Activated CD4-positive, alpha-beta T cell treated with anti-CD3 and anti-CD28 coated beads, Interleukin-2, amount 10 ng/mL, durations not matched to agents 7 days and 5 days (primary cell): ENCODE measurements at regions not wholly inside any gene's neighbourhood (a gene's known extent, or its start where the extent isn't known, plus 50 kb on each side); places are given as distances from the start of the nearest gene placed in this dataset.

Experiments used
- CTCF ChIA-PET: fragments of 350-600 bp; sonication (Branson Sonifier 250); formaldehyde crosslinking; loops from one replicate; lab custom pipeline; 2021; ENCODE audit warnings: antibody characterized with exemption; lab: Charles Lee
- POLR2A ChIA-PET: fragments of 350-600 bp; sonication (Branson Sonifier 250); formaldehyde crosslinking; loops from one replicate; lab custom pipeline; 2021; ENCODE audit warnings: antibody characterized with exemption; lab: Charles Lee
- DNase-seq: peaks from one replicate; pipeline ENCODE4 v3.0.0-alpha.2; 2020
- H3K27ac Mint-ChIP-seq: one replicate; pipeline ENCODE4 v1.8.0; 2021; ENCODE audit warnings: mild to moderate bottlenecking, moderate library complexity, mixed read lengths
- H3K27me3 Mint-ChIP-seq: one replicate; pipeline ENCODE4 v1.8.0; 2021; ENCODE audit warnings: mixed read lengths
- H3K36me3 Mint-ChIP-seq: one replicate; pipeline ENCODE4 v1.8.0; 2021; ENCODE audit warnings: low read depth, mixed read lengths
- H3K4me1 Mint-ChIP-seq: one replicate; pipeline ENCODE4 v1.8.0; 2021; ENCODE audit warnings: mixed read lengths
- H3K4me3 Mint-ChIP-seq: one replicate; pipeline ENCODE4 v1.8.0; 2021; ENCODE audit warnings: mild to moderate bottlenecking, moderate library complexity, mixed read lengths
- H3K9me3 Mint-ChIP-seq: one replicate; pipeline ENCODE4 v1.8.0; 2021; ENCODE audit warnings: mixed read lengths

DNA sequence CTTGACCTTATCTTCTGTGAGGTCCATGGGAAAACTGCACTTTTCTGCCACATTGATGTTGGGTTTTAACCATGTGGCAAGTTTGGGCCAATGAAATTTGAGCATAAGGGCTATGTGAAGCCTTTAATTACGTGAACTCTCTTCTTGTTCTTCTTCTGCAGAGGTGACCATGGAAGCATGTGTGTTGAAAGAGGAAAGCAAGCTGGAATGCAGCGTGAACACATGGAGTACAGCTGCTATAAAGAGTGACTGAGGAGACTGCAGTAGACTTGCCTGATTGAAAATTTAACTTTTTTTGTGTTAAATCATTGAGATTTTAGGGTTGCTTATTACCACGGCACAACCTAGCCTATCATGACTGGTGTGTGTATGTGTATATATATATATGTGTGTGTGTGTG is 347.3 kb downstream of the ZIC1 start:
- no peaks in the 10 kb centered on the region for H3K36me3 Mint-ChIP-seq
- H3K27me3 Mint-ChIP-seq = no peaks in the 10 kb centered on the region
- DNase-seq = no peak
- no peaks in the 10 kb centered on the region for H3K4me1 Mint-ChIP-seq
- CTCF ChIA-PET = no interaction called here
- POLR2A ChIA-PET = no interaction called here
- H3K27ac Mint-ChIP-seq = no peak overlapping the region
- H3K9me3 Mint-ChIP-seq = no peaks in the 10 kb centered on the region
- no peak overlapping the region for H3K4me3 Mint-ChIP-seq

DNA sequence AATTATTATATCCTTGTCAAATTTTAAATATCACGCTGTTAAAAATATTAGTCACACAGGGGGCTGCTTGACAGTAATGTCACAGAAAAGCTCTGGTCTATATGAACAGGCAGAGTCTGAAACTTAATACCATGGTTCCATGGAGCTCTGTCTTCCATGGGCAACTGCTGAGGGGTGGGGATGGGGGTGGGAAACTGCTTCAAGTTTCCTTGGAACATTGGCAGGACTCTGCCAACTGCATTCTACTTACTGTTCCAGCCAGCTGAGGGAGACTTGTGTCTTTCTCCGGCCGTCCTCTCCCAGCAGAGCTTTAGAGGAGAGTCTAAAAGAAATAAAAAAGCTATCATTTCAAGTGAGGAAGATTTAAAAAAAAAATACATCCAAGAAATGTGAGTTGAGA is 348.7 kb downstream of the ZIC1 start:
- Mint-ChIP-seq H3K4me1 (no peaks in the 10 kb centered on the region), H3K27ac (no peak overlapping the region), H3K27me3 (no peaks in the 10 kb centered on the region), H3K36me3 (no peaks in the 10 kb centered on the region), H3K9me3 (no peaks in the 10 kb centered on the region), H3K4me3 (no peak overlapping the region)
- ChIA-PET POLR2A (no interaction called here), CTCF (no interaction called here)
- no peak for DNase-seq

GRCh38 chr3:147758771-147759170 is 349.6 kb downstream of the ZIC1 start:
- Mint-ChIP-seq H3K4me3 (no peak overlapping the region), H3K4me1 (no peaks in the 10 kb centered on the region), H3K36me3 (no peaks in the 10 kb centered on the region), H3K9me3 (no peaks in the 10 kb centered on the region), H3K27me3 (no peaks in the 10 kb centered on the region), H3K27ac (no peak overlapping the region)
- no peak for DNase-seq
- POLR2A ChIA-PET = no interaction called here
- CTCF ChIA-PET = no interaction called here

DNA sequence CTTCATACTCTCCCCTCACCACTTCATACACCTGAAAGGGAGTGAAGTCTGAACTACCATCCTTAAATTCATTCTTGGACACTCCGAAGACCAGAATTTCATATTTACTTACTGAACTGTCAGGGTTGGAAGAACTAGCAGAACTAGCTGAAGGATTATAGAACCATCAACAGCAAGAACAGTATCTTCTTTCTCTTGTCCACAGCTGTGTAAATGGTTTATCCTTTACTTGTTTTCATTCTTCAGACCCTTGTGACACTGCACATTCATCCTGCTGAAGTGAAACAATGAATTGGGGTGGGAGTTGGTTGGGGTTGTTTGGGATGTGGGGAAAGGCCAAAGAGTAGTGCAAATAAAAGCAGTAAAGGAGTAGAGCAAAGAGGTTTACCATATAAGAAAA is 350.9 kb downstream of the ZIC1 start:
- no peak overlapping the region for H3K27ac Mint-ChIP-seq

DNA sequence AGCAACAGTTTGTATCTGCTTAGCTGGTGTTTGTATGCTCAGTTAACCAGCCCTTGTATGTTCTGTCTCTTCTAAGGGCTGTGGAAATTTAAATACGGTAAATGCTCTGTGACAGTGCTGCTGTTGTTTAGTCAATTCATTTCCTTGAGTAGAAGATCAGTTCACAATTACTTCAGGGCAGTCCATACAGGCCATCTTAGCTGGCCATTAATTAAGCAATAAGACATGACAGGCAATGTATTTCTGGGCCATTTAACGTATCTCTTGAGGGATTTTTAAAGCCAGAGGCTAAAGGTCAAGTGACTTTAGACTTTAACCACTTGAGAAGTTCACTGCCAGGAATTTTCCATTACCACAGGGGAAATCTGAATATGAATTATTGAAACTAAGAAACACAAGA is 351.8 kb downstream of the ZIC1 start:
- DNase-seq = no peak
- Mint-ChIP-seq H3K9me3 (no peaks in the 10 kb centered on the region), H3K4me3 (no peak overlapping the region), H3K4me1 (no peaks in the 10 kb centered on the region), H3K27ac (no peak overlapping the region), H3K36me3 (no peaks in the 10 kb centered on the region), H3K27me3 (no peaks in the 10 kb centered on the region)
- ChIA-PET POLR2A (no interaction called here), CTCF (no interaction called here)

More for the DNA sequence above, 350.9 kb downstream of the ZIC1 start:
- POLR2A ChIA-PET = no interaction called here
- Mint-ChIP-seq H3K4me1 (no peaks in the 10 kb centered on the region), H3K4me3 (no peak overlapping the region), H3K27me3 (no peaks in the 10 kb centered on the region), H3K36me3 (no peaks in the 10 kb centered on the region), H3K9me3 (no peaks in the 10 kb centered on the region)
- CTCF ChIA-PET = interaction anchor here (0.7 kb wide), 1 partner anchor 16 kb away, joined by 3 read pairs; no protein-coding TSS in a partner anchor
- no peak for DNase-seq

GRCh38 chr3:147773116-147773630 is 364.0 kb downstream of the ZIC1 start:
- ChIA-PET POLR2A (no interaction called here), CTCF (no interaction called here)
- H3K27ac Mint-ChIP-seq = no peak overlapping the region
- H3K9me3 Mint-ChIP-seq = no peaks in the 10 kb centered on the region
- H3K36me3 Mint-ChIP-seq = no peaks in the 10 kb centered on the region
- no peak for DNase-seq
- H3K27me3 Mint-ChIP-seq = no peaks in the 10 kb centered on the region
- H3K4me3 Mint-ChIP-seq = no peak overlapping the region
- no peaks in the 10 kb centered on the region for H3K4me1 Mint-ChIP-seq

DNA sequence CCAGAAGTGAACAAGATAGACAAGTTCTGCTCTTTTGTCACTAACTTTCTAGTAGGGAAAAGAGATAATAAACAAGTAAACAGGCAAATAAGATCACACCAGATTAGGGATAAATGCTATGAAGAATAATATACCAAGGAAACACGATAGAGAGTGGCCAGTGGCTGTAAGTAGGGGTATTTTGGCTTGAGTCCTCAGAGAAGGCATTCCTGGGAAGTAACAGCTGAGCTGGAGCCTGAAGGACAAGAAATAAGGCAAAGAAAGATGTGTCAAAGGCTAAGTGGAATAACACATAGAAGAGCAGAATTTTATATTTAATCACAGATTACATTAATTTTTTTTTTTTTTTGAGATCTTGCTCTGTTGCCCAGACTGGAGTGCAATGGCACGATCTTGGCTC is 366.2 kb downstream of the ZIC1 start:
- no peak overlapping the region for H3K27ac Mint-ChIP-seq
- no peaks in the 10 kb centered on the region for H3K9me3 Mint-ChIP-seq
- H3K4me3 Mint-ChIP-seq = no peak overlapping the region
- DNase-seq = no peak
- H3K4me1 Mint-ChIP-seq = no peaks in the 10 kb centered on the region
- ChIA-PET CTCF (interaction anchor here (0.9 kb wide), 1 partner anchor 16 kb away, joined by 3 read pairs; no protein-coding TSS in a partner anchor), POLR2A (no interaction called here)
- no peaks in the 10 kb centered on the region for H3K27me3 Mint-ChIP-seq
- H3K36me3 Mint-ChIP-seq = no peaks in the 10 kb centered on the region

- POLR2A ChIA-PET = no interaction called here
- no peaks in the 10 kb centered on the region for H3K36me3 Mint-ChIP-seq
- H3K4me1 Mint-ChIP-seq = no peaks in the 10 kb centered on the region
- H3K27me3 Mint-ChIP-seq = no peaks in the 10 kb centered on the region
- no peaks in the 10 kb centered on the region for H3K9me3 Mint-ChIP-seq
- CTCF ChIA-PET = interaction anchor here (0.9 kb wide), 1 partner anchor 16 kb away, joined by 3 read pairs; no protein-coding TSS in a partner anchor
- no peak overlapping the region for H3K27ac Mint-ChIP-seq
- no peak overlapping the region for H3K4me3 Mint-ChIP-seq
- DNase-seq = no peak
Measured at GRCh38 chr3:147775816-147776530, 366.8 kb downstream of the ZIC1 start.

DNA sequence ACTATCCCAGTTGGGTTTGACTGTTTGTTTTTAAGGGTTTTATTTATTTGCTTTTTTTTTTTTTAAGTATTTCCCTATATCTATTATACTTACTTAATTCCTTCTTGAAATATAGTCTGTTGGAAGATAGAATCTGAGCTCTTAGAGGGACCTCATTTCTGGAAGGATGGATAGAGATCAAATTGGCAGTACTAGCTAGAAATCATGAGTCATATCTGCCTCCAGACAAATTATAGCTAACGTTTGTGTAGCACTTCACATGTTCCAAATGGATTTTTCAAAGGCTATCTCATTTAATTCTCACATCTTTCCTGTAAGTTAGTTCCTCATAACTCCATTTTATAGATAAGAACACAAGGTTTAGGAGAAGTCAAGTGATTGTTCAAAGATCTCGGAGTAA is 384.7 kb downstream of the ZIC1 start:
- Mint-ChIP-seq H3K27me3 (no peaks in the 10 kb centered on the region), H3K36me3 (no peaks in the 10 kb centered on the region), H3K4me1 (no peaks in the 10 kb centered on the region), H3K9me3 (no peaks in the 10 kb centered on the region), H3K27ac (no peak overlapping the region), H3K4me3 (no peak overlapping the region)
- no peak for DNase-seq
- POLR2A ChIA-PET = no interaction called here
- CTCF ChIA-PET = no interaction called here

DNA sequence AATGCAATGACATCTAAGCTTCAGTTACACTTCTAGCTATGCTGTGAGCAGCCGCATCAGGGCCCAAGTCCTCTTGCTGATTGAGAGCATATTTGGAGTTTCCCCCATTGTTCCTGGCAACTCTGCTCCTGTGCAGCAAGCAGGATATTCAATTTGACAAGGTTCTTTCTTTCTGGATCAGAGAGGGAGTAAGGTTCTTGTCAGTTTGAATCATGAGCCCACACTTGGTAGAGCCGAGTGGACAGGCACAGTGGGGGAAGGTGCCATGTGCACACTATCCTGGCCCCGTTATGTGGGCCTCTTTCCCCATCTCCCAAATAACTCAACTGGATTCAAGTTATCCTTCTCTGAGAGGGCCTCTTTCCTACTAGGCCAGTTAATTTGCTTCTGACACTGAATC is 385.4 kb downstream of the ZIC1 start:
- H3K36me3 Mint-ChIP-seq = no peaks in the 10 kb centered on the region
- H3K27me3 Mint-ChIP-seq = no peaks in the 10 kb centered on the region
- no peak overlapping the region for H3K4me3 Mint-ChIP-seq
- no peak overlapping the region for H3K27ac Mint-ChIP-seq
- H3K4me1 Mint-ChIP-seq = no peaks in the 10 kb centered on the region
- CTCF ChIA-PET = no interaction called here
- POLR2A ChIA-PET = no interaction called here
- H3K9me3 Mint-ChIP-seq = no peaks in the 10 kb centered on the region
- DNase-seq = no peak

- Mint-ChIP-seq H3K36me3 (no peaks in the 10 kb centered on the region), H3K4me1 (no peaks in the 10 kb centered on the region), H3K4me3 (no peak overlapping the region), H3K27me3 (no peaks in the 10 kb centered on the region), H3K9me3 (no peaks in the 10 kb centered on the region), H3K27ac (no peak overlapping the region)
- POLR2A ChIA-PET = no interaction called here
- CTCF ChIA-PET = no interaction called here
- no peak for DNase-seq
Measured at GRCh38 chr3:147795418-147795817, 386.3 kb downstream of the ZIC1 start.

DNA sequence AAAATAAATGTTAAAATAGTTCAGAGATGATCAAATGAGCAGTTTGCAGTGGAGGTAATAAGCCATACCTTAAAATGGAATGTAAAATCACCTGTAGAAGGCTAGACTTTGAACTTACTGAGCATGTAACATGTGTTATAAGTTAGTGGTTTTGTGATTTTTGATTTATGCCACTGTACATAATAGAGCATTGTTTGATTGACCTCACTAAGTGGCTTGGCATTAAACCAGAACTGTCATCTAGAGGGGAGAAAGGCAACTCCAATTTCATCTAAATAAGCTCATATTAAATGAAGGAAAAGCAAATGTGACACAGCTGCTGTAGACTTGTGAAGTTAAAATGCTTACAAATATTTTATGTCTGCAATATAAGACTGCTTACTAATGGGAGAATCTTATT is 387.9 kb downstream of the ZIC1 start:
- Mint-ChIP-seq H3K4me3 (no peak overlapping the region), H3K9me3 (no peaks in the 10 kb centered on the region), H3K27me3 (no peaks in the 10 kb centered on the region), H3K27ac (no peak overlapping the region), H3K36me3 (no peaks in the 10 kb centered on the region), H3K4me1 (no peaks in the 10 kb centered on the region)
- no peak for DNase-seq
- CTCF ChIA-PET = no interaction called here
- POLR2A ChIA-PET = no interaction called here

DNA sequence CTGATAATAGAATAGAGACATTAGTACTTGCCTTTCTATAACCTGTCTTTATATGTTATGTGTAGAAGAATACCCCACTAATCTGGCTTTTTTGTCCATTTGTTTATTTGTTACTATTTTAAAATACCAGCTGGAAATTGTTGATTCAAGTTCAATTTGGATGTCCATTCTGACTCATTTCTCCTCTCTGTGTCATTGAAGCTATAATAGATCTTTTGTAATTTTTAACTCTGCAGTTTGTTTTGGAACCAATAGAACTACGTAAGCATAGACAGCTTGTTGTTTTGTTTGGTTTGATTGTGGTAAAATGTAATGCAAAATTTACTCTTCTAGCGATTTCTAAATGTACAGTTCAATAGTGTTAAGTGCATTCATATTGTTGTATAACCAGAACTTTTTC is 390.4 kb downstream of the ZIC1 start:
- no peaks in the 10 kb centered on the region for H3K27me3 Mint-ChIP-seq
- no peaks in the 10 kb centered on the region for H3K9me3 Mint-ChIP-seq
- no peaks in the 10 kb centered on the region for H3K4me1 Mint-ChIP-seq
- H3K27ac Mint-ChIP-seq = no peak overlapping the region
- CTCF ChIA-PET = no interaction called here
- POLR2A ChIA-PET = no interaction called here
- H3K36me3 Mint-ChIP-seq = no peaks in the 10 kb centered on the region
- H3K4me3 Mint-ChIP-seq = no peak overlapping the region
- DNase-seq = no peak

DNA sequence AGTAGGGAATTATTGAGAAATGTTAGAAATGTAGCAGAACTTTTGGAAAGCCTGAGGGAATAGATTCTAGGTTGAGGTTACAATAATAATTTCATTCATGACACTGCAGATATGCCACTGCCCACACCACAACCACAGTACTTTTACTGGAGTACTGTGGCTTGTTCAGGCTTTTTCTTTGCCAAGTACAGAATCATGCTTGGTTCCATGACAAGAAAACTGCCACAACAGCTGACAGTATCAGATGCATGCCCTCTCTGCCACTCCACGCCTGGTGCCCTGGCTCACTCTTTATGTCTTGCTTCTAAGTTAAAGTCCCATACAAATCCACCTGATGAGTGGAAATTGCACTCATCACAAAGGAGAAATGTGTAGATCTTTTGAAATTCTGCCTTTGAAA is 398.6 kb downstream of the ZIC1 start:
- H3K9me3 Mint-ChIP-seq = no peaks in the 10 kb centered on the region
- no peaks in the 10 kb centered on the region for H3K27me3 Mint-ChIP-seq
- H3K36me3 Mint-ChIP-seq = no peaks in the 10 kb centered on the region
- no peak overlapping the region for H3K4me3 Mint-ChIP-seq
- ChIA-PET CTCF (no interaction called here), POLR2A (no interaction called here)
- no peak for DNase-seq
- no peaks in the 10 kb centered on the region for H3K4me1 Mint-ChIP-seq
- no peak overlapping the region for H3K27ac Mint-ChIP-seq
